ENCODE measurements at regions not wholly inside any gene's neighbourhood (a gene's known extent, or its start where the extent isn't known, plus 50 kb on each side); places are given as distances from the start of the nearest gene placed in this dataset.

GRCh38 chr3:80234706-80235105 is 466.9 kb upstream of the ROBO1 start:
- TF ChIP-seq, protein P1, sequence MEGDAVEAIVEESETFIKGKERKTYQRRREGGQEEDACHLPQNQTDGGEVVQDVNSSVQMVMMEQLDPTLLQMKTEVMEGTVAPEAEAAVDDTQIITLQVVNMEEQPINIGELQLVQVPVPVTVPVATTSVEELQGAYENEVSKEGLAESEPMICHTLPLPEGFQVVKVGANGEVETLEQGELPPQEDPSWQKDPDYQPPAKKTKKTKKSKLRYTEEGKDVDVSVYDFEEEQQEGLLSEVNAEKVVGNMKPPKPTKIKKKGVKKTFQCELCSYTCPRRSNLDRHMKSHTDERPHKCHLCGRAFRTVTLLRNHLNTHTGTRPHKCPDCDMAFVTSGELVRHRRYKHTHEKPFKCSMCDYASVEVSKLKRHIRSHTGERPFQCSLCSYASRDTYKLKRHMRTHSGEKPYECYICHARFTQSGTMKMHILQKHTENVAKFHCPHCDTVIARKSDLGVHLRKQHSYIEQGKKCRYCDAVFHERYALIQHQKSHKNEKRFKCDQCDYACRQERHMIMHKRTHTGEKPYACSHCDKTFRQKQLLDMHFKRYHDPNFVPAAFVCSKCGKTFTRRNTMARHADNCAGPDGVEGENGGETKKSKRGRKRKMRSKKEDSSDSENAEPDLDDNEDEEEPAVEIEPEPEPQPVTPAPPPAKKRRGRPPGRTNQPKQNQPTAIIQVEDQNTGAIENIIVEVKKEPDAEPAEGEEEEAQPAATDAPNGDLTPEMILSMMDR (IDR thresholded peaks at IDR 0.05), result no peak
- no peak for TF ChIP-seq POLR2A (IDR thresholded peaks at IDR 0.05)

Data from heart left ventricle (tissue), 13 donors.